ENCODE measurements at regions not wholly inside any gene's neighbourhood (a gene's known extent, or its start where the extent isn't known, plus 50 kb on each side); places are given as distances from the start of the nearest gene placed in this dataset.

DNA sequence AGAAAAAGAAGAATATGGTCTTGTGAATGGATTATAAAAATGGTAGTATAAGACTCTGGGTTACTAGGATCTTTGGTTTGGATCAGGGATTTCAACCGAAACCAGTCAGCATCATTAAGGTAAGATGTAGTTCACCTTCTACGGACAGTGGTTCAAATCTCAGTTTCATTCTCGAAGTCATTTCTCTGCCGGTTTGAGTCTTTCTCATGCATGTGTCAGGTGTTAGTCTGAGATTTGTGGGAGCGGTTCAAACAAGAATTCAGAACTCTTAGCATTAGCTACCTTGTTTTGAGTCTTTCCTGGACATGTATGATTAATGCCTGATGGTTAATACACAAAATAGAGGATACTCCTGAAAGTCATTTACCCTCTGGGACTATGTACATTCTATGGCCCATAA, 735.9 kb upstream of the NUDT12 start:
- TF ChIP-seq, protein P1, sequence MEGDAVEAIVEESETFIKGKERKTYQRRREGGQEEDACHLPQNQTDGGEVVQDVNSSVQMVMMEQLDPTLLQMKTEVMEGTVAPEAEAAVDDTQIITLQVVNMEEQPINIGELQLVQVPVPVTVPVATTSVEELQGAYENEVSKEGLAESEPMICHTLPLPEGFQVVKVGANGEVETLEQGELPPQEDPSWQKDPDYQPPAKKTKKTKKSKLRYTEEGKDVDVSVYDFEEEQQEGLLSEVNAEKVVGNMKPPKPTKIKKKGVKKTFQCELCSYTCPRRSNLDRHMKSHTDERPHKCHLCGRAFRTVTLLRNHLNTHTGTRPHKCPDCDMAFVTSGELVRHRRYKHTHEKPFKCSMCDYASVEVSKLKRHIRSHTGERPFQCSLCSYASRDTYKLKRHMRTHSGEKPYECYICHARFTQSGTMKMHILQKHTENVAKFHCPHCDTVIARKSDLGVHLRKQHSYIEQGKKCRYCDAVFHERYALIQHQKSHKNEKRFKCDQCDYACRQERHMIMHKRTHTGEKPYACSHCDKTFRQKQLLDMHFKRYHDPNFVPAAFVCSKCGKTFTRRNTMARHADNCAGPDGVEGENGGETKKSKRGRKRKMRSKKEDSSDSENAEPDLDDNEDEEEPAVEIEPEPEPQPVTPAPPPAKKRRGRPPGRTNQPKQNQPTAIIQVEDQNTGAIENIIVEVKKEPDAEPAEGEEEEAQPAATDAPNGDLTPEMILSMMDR (conservative IDR thresholded peaks at IDR 0.05; ENCODE audit: low read length) = no peak
- TF ChIP-seq EZH2phosphoT487 (IDR thresholded peaks at IDR 0.05; ENCODE audit: borderline replicate concordance, low read depth, low read length) = no peak
- Histone ChIP-seq H4K20me1 (ENCODE audit: insufficient read depth, low read length) (no peaks in the 10 kb centered on the region), H2AFZ (ENCODE audit: low read length) (no peak overlapping the region), H3K9me3 (ENCODE audit: low read length) (no peaks in the 10 kb centered on the region), H3K79me2 (ENCODE audit: insufficient read depth, low read depth, low read length) (no peaks in the 10 kb centered on the region), H3K4me2 (ENCODE audit: low read length) (no peak overlapping the region), H3K4me1 (ENCODE audit: insufficient read depth, low read length, poor library complexity, severe bottlenecking) (no peaks in the 10 kb centered on the region), H3K36me3 (ENCODE audit: insufficient read depth, low read length) (no peaks in the 10 kb centered on the region), H3K4me3 (ENCODE audit: low read depth, low read length, poor library complexity, severe bottlenecking) (no peak overlapping the region), H3K9me2 (ENCODE audit: insufficient read depth, low read length) (no peaks in the 10 kb centered on the region), H3K27ac (ENCODE audit: low read depth, low read length, poor library complexity, severe bottlenecking) (no peak overlapping the region)
- ChIA-PET POLR2A (no interaction called here), CTCF (ENCODE audit: unreplicated experiment) (no interaction called here)
- intact Hi-C loops (cut with micrococcal nuclease; ENCODE audit: unreplicated experiment) = no loop called here
- BruUV-seq (replicated peaks) = no TSS peak
- no peak for DNase-seq (ENCODE audit: low spot score)

DNA sequence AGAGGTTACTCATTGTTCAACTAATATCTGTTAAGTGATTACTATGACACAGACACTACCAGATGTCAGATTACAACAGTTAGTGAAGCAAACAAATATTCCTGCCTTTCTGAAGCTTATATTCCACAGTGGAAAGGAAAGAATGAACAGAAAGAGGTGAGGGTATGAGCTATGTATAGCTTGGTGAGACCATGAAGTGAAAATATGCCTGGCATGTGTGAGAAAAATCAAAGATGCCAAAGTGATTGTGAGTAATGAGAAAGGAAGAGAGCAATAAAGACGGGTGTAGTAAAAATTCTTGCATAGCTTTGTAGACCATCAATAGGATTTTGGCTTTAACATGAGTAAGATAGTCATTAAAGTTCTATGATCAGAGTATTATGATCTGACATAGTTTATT, 734.5 kb upstream of the NUDT12 start:
- ChIA-PET CTCF (ENCODE audit: unreplicated experiment) (no interaction called here), POLR2A (no interaction called here)
- Histone ChIP-seq H3K4me3 (ENCODE audit: low read depth, low read length, poor library complexity, severe bottlenecking) (no peak overlapping the region), H2AFZ (ENCODE audit: low read length) (no peak overlapping the region), H3K27ac (ENCODE audit: low read depth, low read length, poor library complexity, severe bottlenecking) (no peak overlapping the region), H3K36me3 (ENCODE audit: insufficient read depth, low read length) (no peaks in the 10 kb centered on the region), H3K4me2 (ENCODE audit: low read length) (no peak overlapping the region), H3K9me3 (ENCODE audit: low read length) (no peaks in the 10 kb centered on the region), H3K9me2 (ENCODE audit: insufficient read depth, low read length) (no peaks in the 10 kb centered on the region), H4K20me1 (ENCODE audit: insufficient read depth, low read length) (no peaks in the 10 kb centered on the region), H3K4me1 (ENCODE audit: insufficient read depth, low read length, poor library complexity, severe bottlenecking) (no peaks in the 10 kb centered on the region), H3K79me2 (ENCODE audit: insufficient read depth, low read depth, low read length) (no peaks in the 10 kb centered on the region)
- DNase-seq (ENCODE audit: low spot score) = no peak
- intact Hi-C loops (cut with micrococcal nuclease; ENCODE audit: unreplicated experiment) = no loop called here
- no TSS peak for BruUV-seq (replicated peaks)
- TF ChIP-seq EZH2phosphoT487 (IDR thresholded peaks at IDR 0.05; ENCODE audit: borderline replicate concordance, low read depth, low read length) = no peak
- TF ChIP-seq, protein P1 (conservative IDR thresholded peaks at IDR 0.05; ENCODE audit: low read length) = no peak

DNA sequence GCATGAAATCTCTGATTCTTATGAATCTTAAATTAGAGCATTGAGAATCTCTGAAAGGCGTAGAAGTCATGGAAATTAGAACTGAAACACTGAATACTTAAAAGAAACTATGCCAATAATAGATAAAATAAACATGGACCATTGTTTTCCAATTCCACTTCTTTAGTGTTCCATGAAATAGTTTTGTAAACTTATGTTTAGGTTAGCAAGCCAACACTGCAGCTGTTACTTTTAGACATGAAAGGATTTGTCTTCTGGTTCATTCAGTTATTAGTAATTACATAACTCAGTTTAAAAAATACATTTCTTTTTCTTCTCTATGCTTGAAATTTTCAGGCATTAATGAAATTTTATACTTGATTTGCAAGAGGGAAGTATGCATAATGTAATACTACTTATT, 733.4 kb upstream of the NUDT12 start:
- CTCF ChIA-PET (ENCODE audit: unreplicated experiment) = no interaction called here
- intact Hi-C loops (cut with micrococcal nuclease; ENCODE audit: unreplicated experiment) = no loop called here
- Histone ChIP-seq H3K9me2 (ENCODE audit: insufficient read depth, low read length) (no peaks in the 10 kb centered on the region), H3K4me3 (ENCODE audit: low read depth, low read length, poor library complexity, severe bottlenecking) (no peak overlapping the region), H3K4me1 (ENCODE audit: insufficient read depth, low read length, poor library complexity, severe bottlenecking) (no peaks in the 10 kb centered on the region), H3K27ac (ENCODE audit: low read depth, low read length, poor library complexity, severe bottlenecking) (no peak overlapping the region), H3K79me2 (ENCODE audit: insufficient read depth, low read depth, low read length) (no peaks in the 10 kb centered on the region), H3K36me3 (ENCODE audit: insufficient read depth, low read length) (no peaks in the 10 kb centered on the region), H2AFZ (ENCODE audit: low read length) (no peak overlapping the region), H3K9me3 (ENCODE audit: low read length) (no peaks in the 10 kb centered on the region), H3K4me2 (ENCODE audit: low read length) (no peak overlapping the region), H4K20me1 (ENCODE audit: insufficient read depth, low read length) (no peaks in the 10 kb centered on the region)
- DNase-seq (ENCODE audit: low spot score) = no peak
- no peak for TF ChIP-seq EZH2phosphoT487 (IDR thresholded peaks at IDR 0.05; ENCODE audit: borderline replicate concordance, low read depth, low read length)
- TF ChIP-seq, protein P1 (conservative IDR thresholded peaks at IDR 0.05; ENCODE audit: low read length) = no peak
- BruUV-seq (replicated peaks) = no TSS peak
- POLR2A ChIA-PET = no interaction called here
